ENCODE measurements at regions not wholly inside any gene's neighbourhood (a gene's known extent, or its start where the extent isn't known, plus 50 kb on each side); places are given as distances from the start of the nearest gene placed in this dataset.

DNA sequence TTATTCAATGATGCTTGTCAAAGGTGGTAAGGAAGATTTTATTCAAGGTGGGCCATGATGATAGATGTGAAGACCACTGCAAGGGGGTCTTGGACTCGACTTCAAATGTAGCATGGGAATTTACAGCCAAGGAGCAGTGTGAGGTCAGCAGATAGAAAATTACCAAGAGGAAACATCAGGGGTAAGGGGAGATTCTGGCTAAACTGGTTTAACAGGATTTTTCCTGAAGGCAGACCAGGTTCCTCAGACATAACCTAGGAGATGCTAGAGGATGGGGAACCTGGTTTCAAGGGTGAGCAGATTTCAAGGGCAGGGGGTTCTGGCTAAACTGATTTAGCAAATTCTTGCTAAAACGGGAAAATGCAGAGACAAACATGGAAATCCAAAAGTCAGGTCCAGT is 464.9 kb downstream of the TAFA4 start:
- no peak for ATAC-seq
- TF ChIP-seq BACH2 (CRISPR knock-in tag; IDR thresholded peaks at IDR 0.05; ENCODE audit: borderline replicate concordance) = no peak
- TF ChIP-seq, protein P1, sequence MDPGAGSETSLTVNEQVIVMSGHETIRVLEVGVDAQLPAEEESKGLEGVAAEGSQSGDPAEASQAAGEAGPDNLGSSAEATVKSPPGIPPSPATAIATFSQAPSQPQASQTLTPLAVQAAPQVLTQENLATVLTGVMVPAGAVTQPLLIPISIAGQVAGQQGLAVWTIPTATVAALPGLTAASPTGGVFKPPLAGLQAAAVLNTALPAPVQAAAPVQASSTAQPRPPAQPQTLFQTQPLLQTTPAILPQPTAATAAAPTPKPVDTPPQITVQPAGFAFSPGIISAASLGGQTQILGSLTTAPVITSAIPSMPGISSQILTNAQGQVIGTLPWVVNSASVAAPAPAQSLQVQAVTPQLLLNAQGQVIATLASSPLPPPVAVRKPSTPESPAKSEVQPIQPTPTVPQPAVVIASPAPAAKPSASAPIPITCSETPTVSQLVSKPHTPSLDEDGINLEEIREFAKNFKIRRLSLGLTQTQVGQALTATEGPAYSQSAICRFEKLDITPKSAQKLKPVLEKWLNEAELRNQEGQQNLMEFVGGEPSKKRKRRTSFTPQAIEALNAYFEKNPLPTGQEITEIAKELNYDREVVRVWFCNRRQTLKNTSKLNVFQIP (CRISPR knock-in tag; IDR thresholded peaks at IDR 0.05; ENCODE audit: borderline replicate concordance, low read depth) = no peak
- TF ChIP-seq ZNF70 (CRISPR knock-in tag; IDR thresholded peaks at IDR 0.05) = no peak
- TF ChIP-seq, protein P2, sequence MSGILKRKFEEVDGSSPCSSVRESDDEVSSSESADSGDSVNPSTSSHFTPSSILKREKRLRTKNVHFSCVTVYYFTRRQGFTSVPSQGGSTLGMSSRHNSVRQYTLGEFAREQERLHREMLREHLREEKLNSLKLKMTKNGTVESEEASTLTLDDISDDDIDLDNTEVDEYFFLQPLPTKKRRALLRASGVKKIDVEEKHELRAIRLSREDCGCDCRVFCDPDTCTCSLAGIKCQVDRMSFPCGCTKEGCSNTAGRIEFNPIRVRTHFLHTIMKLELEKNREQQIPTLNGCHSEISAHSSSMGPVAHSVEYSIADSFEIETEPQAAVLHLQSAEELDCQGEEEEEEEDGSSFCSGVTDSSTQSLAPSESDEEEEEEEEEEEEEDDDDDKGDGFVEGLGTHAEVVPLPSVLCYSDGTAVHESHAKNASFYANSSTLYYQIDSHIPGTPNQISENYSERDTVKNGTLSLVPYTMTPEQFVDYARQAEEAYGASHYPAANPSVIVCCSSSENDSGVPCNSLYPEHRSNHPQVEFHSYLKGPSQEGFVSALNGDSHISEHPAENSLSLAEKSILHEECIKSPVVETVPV (CRISPR knock-in tag; IDR thresholded peaks at IDR 0.05) = no peak
- TF ChIP-seq ZFP30 (CRISPR knock-in tag; IDR thresholded peaks at IDR 0.05) = no peak
- no peak for TF ChIP-seq ZC3H10 (CRISPR knock-in tag; IDR thresholded peaks at IDR 0.05)
- no peak for TF ChIP-seq OSR1 (CRISPR knock-in tag; IDR thresholded peaks at IDR 0.05)
- TF ChIP-seq SNAI2 (CRISPR knock-in tag; IDR thresholded peaks at IDR 0.05) = no peak
- TF ChIP-seq ZFP3 (CRISPR knock-in tag; IDR thresholded peaks at IDR 0.05) = no peak
- no peak for TF ChIP-seq TOX (CRISPR knock-in tag; IDR thresholded peaks at IDR 0.05; ENCODE audit: borderline replicate concordance)
- TF ChIP-seq, protein P3, sequence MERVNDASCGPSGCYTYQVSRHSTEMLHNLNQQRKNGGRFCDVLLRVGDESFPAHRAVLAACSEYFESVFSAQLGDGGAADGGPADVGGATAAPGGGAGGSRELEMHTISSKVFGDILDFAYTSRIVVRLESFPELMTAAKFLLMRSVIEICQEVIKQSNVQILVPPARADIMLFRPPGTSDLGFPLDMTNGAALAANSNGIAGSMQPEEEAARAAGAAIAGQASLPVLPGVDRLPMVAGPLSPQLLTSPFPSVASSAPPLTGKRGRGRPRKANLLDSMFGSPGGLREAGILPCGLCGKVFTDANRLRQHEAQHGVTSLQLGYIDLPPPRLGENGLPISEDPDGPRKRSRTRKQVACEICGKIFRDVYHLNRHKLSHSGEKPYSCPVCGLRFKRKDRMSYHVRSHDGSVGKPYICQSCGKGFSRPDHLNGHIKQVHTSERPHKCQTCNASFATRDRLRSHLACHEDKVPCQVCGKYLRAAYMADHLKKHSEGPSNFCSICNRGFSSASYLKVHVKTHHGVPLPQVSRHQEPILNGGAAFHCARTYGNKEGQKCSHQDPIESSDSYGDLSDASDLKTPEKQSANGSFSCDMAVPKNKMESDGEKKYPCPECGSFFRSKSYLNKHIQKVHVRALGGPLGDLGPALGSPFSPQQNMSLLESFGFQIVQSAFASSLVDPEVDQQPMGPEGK (CRISPR knock-in tag; IDR thresholded peaks at IDR 0.05; ENCODE audit: borderline replicate concordance) = no peak
- TF ChIP-seq ISL1 (CRISPR knock-in tag; IDR thresholded peaks at IDR 0.05) = no peak

DNA sequence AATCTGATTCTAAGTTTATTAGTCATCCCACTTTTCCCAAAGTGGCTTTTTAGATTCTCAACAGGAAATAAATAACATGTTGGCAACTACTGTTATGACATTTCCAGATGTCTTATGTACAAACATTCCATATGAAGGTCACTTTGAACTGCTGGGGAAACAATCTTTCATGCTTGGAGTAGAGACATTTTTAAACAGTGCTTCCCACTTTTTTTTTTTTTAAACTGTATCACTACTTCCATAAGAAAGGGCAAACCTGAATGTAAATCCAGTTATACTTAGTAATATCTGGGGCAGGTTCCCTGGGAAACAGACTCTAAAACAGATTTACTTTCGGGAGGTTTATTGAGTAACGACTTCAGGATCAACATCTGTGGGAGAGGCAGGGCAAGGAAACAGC is 473.8 kb downstream of the TAFA4 start:
- TF ChIP-seq ISL1 (CRISPR knock-in tag; IDR thresholded peaks at IDR 0.05) (no peak), ZFP30 (CRISPR knock-in tag; IDR thresholded peaks at IDR 0.05) (no peak), ESRRG (CRISPR knock-in tag; IDR thresholded peaks at IDR 0.05) (no peak), PPARA (CRISPR knock-in tag; IDR thresholded peaks at IDR 0.05; ENCODE audit: borderline replicate concordance) (no peak), TOX (CRISPR knock-in tag; IDR thresholded peaks at IDR 0.05; ENCODE audit: borderline replicate concordance) (no peak), ZNF565 (CRISPR knock-in tag; conservative IDR thresholded peaks at IDR 0.05; ENCODE audit: low read depth) (no peak), ZNF70 (CRISPR knock-in tag; IDR thresholded peaks at IDR 0.05) (no peak), RARB (CRISPR knock-in tag; IDR thresholded peaks at IDR 0.05) (no peak)
- no peak for ATAC-seq

DNA sequence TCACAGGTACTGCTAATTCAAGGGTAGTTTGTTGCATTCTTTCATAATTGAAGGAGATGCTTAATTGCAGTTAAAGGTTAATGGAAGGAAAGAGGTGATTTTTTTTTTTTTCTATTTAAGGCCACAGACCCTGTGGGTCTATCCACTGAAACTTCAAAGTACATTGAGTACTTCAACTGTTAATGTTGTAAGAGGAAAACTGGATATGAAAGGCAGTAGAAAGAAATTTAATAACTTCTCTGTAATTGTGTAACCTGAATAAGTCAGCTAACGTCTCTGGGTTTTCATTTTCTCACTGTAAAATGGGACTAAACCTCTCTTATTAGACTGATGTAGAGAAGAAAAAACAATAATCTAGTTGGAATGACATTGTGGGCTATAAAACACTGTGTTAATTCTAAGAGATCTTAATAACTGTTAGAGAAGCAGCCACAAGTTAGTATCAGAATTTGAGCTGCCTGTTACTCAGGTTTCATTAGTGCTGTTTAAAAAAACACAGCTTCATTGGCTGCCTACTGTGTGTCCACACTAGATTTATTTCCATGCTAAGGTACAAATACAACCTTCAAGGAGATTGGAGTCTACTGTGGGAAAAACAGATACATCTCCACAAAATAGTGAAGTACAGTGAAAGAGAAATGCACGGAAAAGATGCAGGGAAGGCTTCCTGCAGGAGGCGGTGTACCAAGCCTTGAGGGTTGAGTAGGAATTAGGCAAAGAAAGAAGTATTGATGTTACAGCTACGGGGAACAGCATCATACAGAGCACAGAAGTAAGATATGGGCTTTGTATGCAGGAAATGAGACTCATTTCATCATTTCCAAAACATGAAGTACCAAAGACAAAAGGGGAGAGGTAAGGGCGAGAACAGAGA is 483.6 kb downstream of the TAFA4 start:
- TF ChIP-seq CSDC2 (CRISPR knock-in tag; IDR thresholded peaks at IDR 0.05) = no peak
- TF ChIP-seq, protein P4, sequence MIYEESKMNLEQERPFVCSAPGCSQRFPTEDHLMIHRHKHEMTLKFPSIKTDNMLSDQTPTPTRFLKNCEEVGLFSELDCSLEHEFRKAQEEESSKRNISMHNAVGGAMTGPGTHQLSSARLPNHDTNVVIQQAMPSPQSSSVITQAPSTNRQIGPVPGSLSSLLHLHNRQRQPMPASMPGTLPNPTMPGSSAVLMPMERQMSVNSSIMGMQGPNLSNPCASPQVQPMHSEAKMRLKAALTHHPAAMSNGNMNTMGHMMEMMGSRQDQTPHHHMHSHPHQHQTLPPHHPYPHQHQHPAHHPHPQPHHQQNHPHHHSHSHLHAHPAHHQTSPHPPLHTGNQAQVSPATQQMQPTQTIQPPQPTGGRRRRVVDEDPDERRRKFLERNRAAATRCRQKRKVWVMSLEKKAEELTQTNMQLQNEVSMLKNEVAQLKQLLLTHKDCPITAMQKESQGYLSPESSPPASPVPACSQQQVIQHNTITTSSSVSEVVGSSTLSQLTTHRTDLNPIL (CRISPR knock-in tag; IDR thresholded peaks at IDR 0.05; ENCODE audit: low read depth) = no peak
- TF ChIP-seq, protein P2 (CRISPR knock-in tag; IDR thresholded peaks at IDR 0.05) = no peak
- TF ChIP-seq ESRRG (CRISPR knock-in tag; IDR thresholded peaks at IDR 0.05) = no peak
- no peak for TF ChIP-seq ISL1 (CRISPR knock-in tag; IDR thresholded peaks at IDR 0.05)
- no peak for TF ChIP-seq ZNF565 (CRISPR knock-in tag; conservative IDR thresholded peaks at IDR 0.05; ENCODE audit: low read depth)
- no peak for TF ChIP-seq SNAI2 (CRISPR knock-in tag; IDR thresholded peaks at IDR 0.05)
- TF ChIP-seq ZFP3 (CRISPR knock-in tag; IDR thresholded peaks at IDR 0.05) = no peak
- no peak for TF ChIP-seq OSR1 (CRISPR knock-in tag; IDR thresholded peaks at IDR 0.05)
- TF ChIP-seq ZNF70 (CRISPR knock-in tag; IDR thresholded peaks at IDR 0.05) = no peak
- TF ChIP-seq BACH2 (CRISPR knock-in tag; IDR thresholded peaks at IDR 0.05; ENCODE audit: borderline replicate concordance) = no peak
- TF ChIP-seq, protein P5, sequence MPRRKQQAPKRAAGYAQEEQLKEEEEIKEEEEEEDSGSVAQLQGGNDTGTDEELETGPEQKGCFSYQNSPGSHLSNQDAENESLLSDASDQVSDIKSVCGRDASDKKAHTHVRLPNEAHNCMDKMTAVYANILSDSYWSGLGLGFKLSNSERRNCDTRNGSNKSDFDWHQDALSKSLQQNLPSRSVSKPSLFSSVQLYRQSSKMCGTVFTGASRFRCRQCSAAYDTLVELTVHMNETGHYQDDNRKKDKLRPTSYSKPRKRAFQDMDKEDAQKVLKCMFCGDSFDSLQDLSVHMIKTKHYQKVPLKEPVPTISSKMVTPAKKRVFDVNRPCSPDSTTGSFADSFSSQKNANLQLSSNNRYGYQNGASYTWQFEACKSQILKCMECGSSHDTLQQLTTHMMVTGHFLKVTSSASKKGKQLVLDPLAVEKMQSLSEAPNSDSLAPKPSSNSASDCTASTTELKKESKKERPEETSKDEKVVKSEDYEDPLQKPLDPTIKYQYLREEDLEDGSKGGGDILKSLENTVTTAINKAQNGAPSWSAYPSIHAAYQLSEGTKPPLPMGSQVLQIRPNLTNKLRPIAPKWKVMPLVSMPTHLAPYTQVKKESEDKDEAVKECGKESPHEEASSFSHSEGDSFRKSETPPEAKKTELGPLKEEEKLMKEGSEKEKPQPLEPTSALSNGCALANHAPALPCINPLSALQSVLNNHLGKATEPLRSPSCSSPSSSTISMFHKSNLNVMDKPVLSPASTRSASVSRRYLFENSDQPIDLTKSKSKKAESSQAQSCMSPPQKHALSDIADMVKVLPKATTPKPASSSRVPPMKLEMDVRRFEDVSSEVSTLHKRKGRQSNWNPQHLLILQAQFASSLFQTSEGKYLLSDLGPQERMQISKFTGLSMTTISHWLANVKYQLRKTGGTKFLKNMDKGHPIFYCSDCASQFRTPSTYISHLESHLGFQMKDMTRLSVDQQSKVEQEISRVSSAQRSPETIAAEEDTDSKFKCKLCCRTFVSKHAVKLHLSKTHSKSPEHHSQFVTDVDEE (CRISPR knock-in tag; IDR thresholded peaks at IDR 0.05) = no peak
- TF ChIP-seq, protein P3 (CRISPR knock-in tag; IDR thresholded peaks at IDR 0.05; ENCODE audit: borderline replicate concordance) = no peak
- TF ChIP-seq RARB (CRISPR knock-in tag; IDR thresholded peaks at IDR 0.05) = no peak
- no peak for TF ChIP-seq PPARA (CRISPR knock-in tag; IDR thresholded peaks at IDR 0.05; ENCODE audit: borderline replicate concordance)
- no peak for TF ChIP-seq ZNF8 (CRISPR knock-in tag; IDR thresholded peaks at IDR 0.05)
- no peak for TF ChIP-seq TOX (CRISPR knock-in tag; IDR thresholded peaks at IDR 0.05; ENCODE audit: borderline replicate concordance)
- TF ChIP-seq GLIS3 (CRISPR knock-in tag; IDR thresholded peaks at IDR 0.05) = no peak
- no peak for TF ChIP-seq ZFP30 (CRISPR knock-in tag; IDR thresholded peaks at IDR 0.05)
- TF ChIP-seq ZC3H10 (CRISPR knock-in tag; IDR thresholded peaks at IDR 0.05) = no peak
- ATAC-seq = no peak

Data from SK-N-SH treated with all-trans-retinoic acid at 6 μM for 48 hours (cell line).